Neuronal stem cell (in vitro differentiated cells): ENCODE measurements at regions not wholly inside any gene's neighbourhood (a gene's known extent, or its start where the extent isn't known, plus 50 kb on each side); places are given as distances from the start of the nearest gene placed in this dataset.

Experiments used
- DNase-seq: peaks from one replicate; pipeline ENCODE4 v3.0.0-alpha.2; 2013; ENCODE audit warnings: low spot score
- H2AFZ ChIP-seq: one replicate; pipeline ENCODE4 v1.6.1; 2013; ENCODE audit warnings: mild to moderate bottlenecking, low read length, inconsistent platforms
- H2AK5ac ChIP-seq: 2 replicates; pipeline ENCODE4 v1.6.1; 2013; ENCODE audit warnings: low read depth, mild to moderate bottlenecking, inconsistent platforms, low read length, moderate library complexity, mixed read lengths
- H2BK120ac ChIP-seq: 2 replicates; pipeline ENCODE4 v1.6.1; 2013; ENCODE audit warnings: low read depth, mild to moderate bottlenecking, inconsistent platforms, low read length, moderate library complexity, mixed read lengths
- H2BK12ac ChIP-seq: one replicate; pipeline ENCODE4 v1.6.1; 2013; ENCODE audit warnings: low read length, inconsistent platforms
- H2BK15ac ChIP-seq: 2 replicates; pipeline ENCODE4 v1.6.1; 2013; ENCODE audit warnings: mild to moderate bottlenecking, low read length, inconsistent platforms, mixed read lengths
- H2BK5ac ChIP-seq: one replicate; pipeline ENCODE4 v1.6.1; 2013; ENCODE audit warnings: inconsistent platforms, mild to moderate bottlenecking, low read length, moderate library complexity
- H3K14ac ChIP-seq: one replicate; pipeline ENCODE4 v1.6.1; 2013; ENCODE audit warnings: low read length, inconsistent platforms
- H3K18ac ChIP-seq: 2 replicates; pipeline ENCODE4 v1.6.1; 2013; ENCODE audit warnings: low read length, inconsistent platforms
- H3K23ac ChIP-seq: 2 replicates; pipeline ENCODE4 v1.6.1; 2013; ENCODE audit warnings: low read depth, mild to moderate bottlenecking, mixed read lengths, low read length, inconsistent platforms; ENCODE audit not compliant: poor library complexity
- H3K27ac ChIP-seq: replicated peaks from 3 replicates; pipeline ENCODE4 v1.5.1; 2013; ENCODE audit warnings: low read length, inconsistent platforms
- H3K27me3 ChIP-seq, 3 experiments: 2 replicates each; pipeline ENCODE4 v1.6.1; 2013; ENCODE audit warnings: low read length in 3 of 3, mild to moderate bottlenecking in 2 of 3, inconsistent platforms in 1 of 3, low read depth in 1 of 3, mixed read lengths in 1 of 3, moderate library complexity in 1 of 3; ENCODE audit not compliant: control insufficient read depth in 3 of 3, insufficient read depth in 3 of 3
- H3K36me3 ChIP-seq, 2 donors: replicated peaks in 1 of 2; 2 replicates each; pipeline ENCODE4 v1.6.1; 2013; ENCODE audit warnings: low read length in 2 of 2; ENCODE audit not compliant: control insufficient read depth in 2 of 2, insufficient read depth in 2 of 2
- H3K4ac ChIP-seq: 2 replicates; pipeline ENCODE4 v1.6.1; 2013; ENCODE audit warnings: inconsistent platforms, mild to moderate bottlenecking, low read length, moderate library complexity
- H3K4me1 ChIP-seq, 2 donors: 1 replicate in 1 of 2; 2 replicates in 1 of 2; pipeline ENCODE4 v1.6.1; 2013; ENCODE audit warnings: low read length in 2 of 2, low read depth in 1 of 2; ENCODE audit not compliant: control insufficient read depth in 2 of 2, insufficient read depth in 1 of 2
- H3K4me2 ChIP-seq: one replicate; pipeline ENCODE4 v1.6.1; 2013; ENCODE audit warnings: mild to moderate bottlenecking, low read length, inconsistent platforms; ENCODE audit not compliant: insufficient read depth, poor library complexity, severe bottlenecking
- H3K4me3 ChIP-seq, 2 donors: 2 replicates each; pipeline ENCODE4 v1.5.1; 2013; ENCODE audit warnings: low read length in 2 of 2, mild to moderate bottlenecking in 2 of 2, inconsistent platforms in 1 of 2, moderate library complexity in 1 of 2
- H3K79me1 ChIP-seq: one replicate; pipeline ENCODE4 v1.6.1; 2013; ENCODE audit warnings: low read depth, mild to moderate bottlenecking, inconsistent platforms, low read length, moderate library complexity
- H3K9ac ChIP-seq: one replicate; pipeline ENCODE4 v1.6.1; 2013; ENCODE audit warnings: mild to moderate bottlenecking, low read depth, low read length, inconsistent platforms; ENCODE audit not compliant: poor library complexity
- H3K9me3 ChIP-seq, 2 donors: replicated peaks in 1 of 2; 2 replicates each; pipeline versions ENCODE3 to v1.6.1; 2013; ENCODE audit warnings: low read length in 2 of 2, mild to moderate bottlenecking in 2 of 2, inconsistent platforms in 1 of 2, low read depth in 1 of 2, mixed read lengths in 1 of 2, moderate library complexity in 1 of 2; ENCODE audit not compliant: control insufficient read depth in 2 of 2, insufficient read depth in 1 of 2
- H4K8ac ChIP-seq: one replicate; pipeline ENCODE4 v1.6.1; 2013; ENCODE audit warnings: low read depth, mild to moderate bottlenecking, inconsistent platforms, low read length, moderate library complexity
- H4K91ac ChIP-seq: one replicate; pipeline ENCODE4 v1.6.1; 2013; ENCODE audit warnings: low read length, low read depth, mild to moderate bottlenecking, inconsistent platforms; ENCODE audit not compliant: poor library complexity
- WGBS, 2 donors: extraction: QIAGEN DNeasy Blood & Tissue Kit; methylation state at CpG; one replicate each; pipeline ENCODE4 v1.1.7; 2013; ENCODE audit warnings: missing lambda C conversion rate in 2 of 2, mixed read lengths in 1 of 2; ENCODE audit not compliant: insufficient read length in 2 of 2, insufficient replicate concordance in 1 of 2; ENCODE audit errors: extremely low coverage in 2 of 2; 5-methylcytosine and 5-hydroxymethylcytosine counted together

DNA sequence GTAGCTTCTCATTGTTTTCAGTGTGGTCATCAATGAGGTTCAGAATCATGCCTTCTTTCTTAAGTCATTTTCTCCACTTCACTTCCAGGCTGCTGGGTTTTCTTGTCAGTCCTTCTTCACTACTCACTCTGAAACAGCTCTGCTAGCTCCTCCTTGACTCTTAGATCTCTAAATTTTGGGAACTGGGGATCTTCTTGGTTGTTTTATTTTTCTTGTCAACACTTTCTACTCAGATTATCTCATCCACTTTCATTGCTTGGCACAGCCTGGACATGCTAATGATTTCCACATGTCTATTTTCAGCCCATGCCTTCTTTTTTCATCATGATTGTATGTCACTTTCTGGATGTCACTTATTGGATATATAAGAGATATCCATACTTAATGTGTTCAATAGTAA, 517.8 kb upstream of the DSEL start:
- Histone ChIP-seq H3K27ac (no peak overlapping the region), H3K36me3 (no peaks in the 10 kb centered on the region), H2BK5ac (no peak overlapping the region), H3K23ac (no peak overlapping the region), H3K4ac (no peak overlapping the region), H2AK5ac (no peak overlapping the region), H3K4me3 (no peak overlapping the region), H3K9ac (no peak overlapping the region), H2BK12ac (no peak overlapping the region), H3K9me3 (no peaks in the 10 kb centered on the region), H3K18ac (no peak overlapping the region), H3K27me3 (no peaks in the 10 kb centered on the region), H2BK15ac (no peak overlapping the region), H2BK120ac (no peak overlapping the region), H4K8ac (no peak overlapping the region), H3K4me1 (no peaks in the 10 kb centered on the region), H3K79me1 (no peaks in the 10 kb centered on the region), H3K14ac (no peak overlapping the region), H2AFZ (no peak overlapping the region), H4K91ac (no peak overlapping the region), H3K4me2 (no peak overlapping the region)
- no peak for DNase-seq

DNA sequence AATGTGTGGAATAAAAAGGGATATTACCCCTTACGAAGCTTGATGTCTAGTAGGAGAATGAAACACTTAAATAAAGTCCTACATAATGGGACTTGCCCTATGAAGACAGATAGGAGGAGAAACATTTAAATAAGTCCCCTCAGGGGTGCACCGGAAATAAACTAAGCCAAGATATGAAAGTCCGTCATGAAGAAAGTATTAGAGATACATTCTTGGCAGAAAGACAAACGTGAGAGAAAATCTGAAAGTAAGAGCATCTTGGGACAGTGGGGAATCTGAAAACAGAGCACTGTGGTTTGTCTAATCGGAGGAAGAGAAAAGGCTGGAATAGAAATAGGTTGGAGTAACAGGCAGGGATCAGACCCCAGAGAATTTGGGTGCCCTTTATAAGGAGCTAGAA, 516.9 kb upstream of the DSEL start:
- Histone ChIP-seq H2BK15ac (no peak overlapping the region), H3K4me1 (no peaks in the 10 kb centered on the region), H3K9me3 (no peaks in the 10 kb centered on the region), H3K4ac (no peak overlapping the region), H3K4me2 (no peak overlapping the region), H3K27ac (no peak overlapping the region), H2BK120ac (no peak overlapping the region), H3K9ac (no peak overlapping the region), H2AK5ac (no peak overlapping the region), H4K91ac (no peak overlapping the region), H2BK12ac (no peak overlapping the region), H3K27me3 (no peaks in the 10 kb centered on the region), H2AFZ (no peak overlapping the region), H2BK5ac (no peak overlapping the region), H3K79me1 (no peaks in the 10 kb centered on the region), H3K4me3 (no peak overlapping the region), H4K8ac (no peak overlapping the region), H3K23ac (no peak overlapping the region), H3K14ac (no peak overlapping the region), H3K36me3 (no peaks in the 10 kb centered on the region), H3K18ac (no peak overlapping the region)
- no CpG with 5 or more reads among the region's 5 CpGs for WGBS, 2 donors
- DNase-seq: no peak

DNA sequence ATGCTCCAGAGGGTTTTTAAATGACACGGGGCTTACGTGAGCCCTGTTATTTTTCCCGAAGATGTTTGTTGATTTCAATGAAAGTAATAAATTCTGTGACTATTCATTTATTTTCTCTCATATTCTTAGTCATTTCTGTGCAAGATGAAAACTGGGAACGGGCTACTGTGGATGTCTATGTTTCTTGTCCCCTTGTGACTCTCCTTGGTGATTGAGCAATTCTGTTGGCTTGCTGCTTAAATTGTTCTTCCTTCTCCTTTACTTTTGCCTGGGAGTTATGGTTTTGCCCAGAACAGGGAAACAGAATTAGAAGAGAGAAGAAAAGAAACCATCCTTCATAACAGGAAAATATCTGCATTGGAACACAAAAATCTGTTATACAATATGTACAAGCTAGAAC, 508.2 kb upstream of the DSEL start:
- Histone ChIP-seq H3K4ac (no peak overlapping the region), H4K91ac (no peak overlapping the region), H3K36me3 (no peaks in the 10 kb centered on the region), H2AFZ (peak overlapping the region; percentile 19), H2AK5ac (no peak overlapping the region), H3K27ac (no peak overlapping the region), H2BK15ac (no peak overlapping the region), H3K14ac (no peak overlapping the region), H2BK12ac (no peak overlapping the region), H3K9ac (no peak overlapping the region), H3K79me1 (no peaks in the 10 kb centered on the region), H3K4me1 (no peaks in the 10 kb centered on the region), H3K23ac (no peak overlapping the region), H3K27me3 (no peaks in the 10 kb centered on the region), H3K9me3 (no peaks in the 10 kb centered on the region), H3K4me2 (no peak overlapping the region), H3K18ac (no peak overlapping the region), H2BK5ac (no peak overlapping the region), H3K4me3 (no peak overlapping the region), H2BK120ac (no peak overlapping the region), H4K8ac (no peak overlapping the region)
- no CpG with 5 or more reads among the region's 4 CpGs for WGBS, 2 donors
- no peak for DNase-seq

DNA sequence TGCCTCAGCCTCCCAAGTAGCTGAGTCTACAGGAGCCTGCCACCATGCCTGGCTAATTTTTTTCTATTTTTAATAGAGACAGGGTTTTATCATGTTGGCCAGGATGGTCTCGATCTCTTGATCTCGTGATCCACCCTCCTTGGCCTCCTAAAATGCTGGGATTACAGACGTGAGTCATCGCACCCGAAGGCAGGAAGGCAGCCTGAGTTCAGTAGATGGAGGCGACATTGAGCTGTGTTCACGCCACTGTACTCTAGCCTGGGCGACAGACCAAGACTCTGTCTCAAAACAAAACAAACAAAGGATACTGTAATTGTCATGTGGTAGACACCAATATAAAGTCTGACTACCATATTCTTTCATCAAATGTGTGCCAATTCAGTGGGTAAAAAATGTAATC, 500.9 kb upstream of the DSEL start:
- H4K91ac ChIP-seq: no peak overlapping the region
- H2AK5ac ChIP-seq: no peak overlapping the region
- WGBS, 2 donors: no CpG with 5 or more reads among the region's 8 CpGs
- H3K14ac ChIP-seq: no peak overlapping the region
- no peak overlapping the region for H3K4me3 ChIP-seq
- no peak overlapping the region for H3K27ac ChIP-seq
- H3K4ac ChIP-seq: no peak overlapping the region
- H3K36me3 ChIP-seq: no peaks in the 10 kb centered on the region
- peak overlapping the region; percentile 40 for H2AFZ ChIP-seq
- H2BK12ac ChIP-seq: no peak overlapping the region
- H3K4me2 ChIP-seq: no peak overlapping the region
- no peaks in the 10 kb centered on the region for H3K4me1 ChIP-seq
- H2BK120ac ChIP-seq: no peak overlapping the region
- no peaks in the 10 kb centered on the region for H3K9me3 ChIP-seq
- H3K23ac ChIP-seq: no peak overlapping the region
- no peak overlapping the region for H3K9ac ChIP-seq
- DNase-seq: no peak
- no peak overlapping the region for H2BK15ac ChIP-seq
- H3K27me3 ChIP-seq: no peaks in the 10 kb centered on the region
- no peak overlapping the region for H4K8ac ChIP-seq
- no peaks in the 10 kb centered on the region for H3K79me1 ChIP-seq
- no peak overlapping the region for H3K18ac ChIP-seq
- H2BK5ac ChIP-seq: no peak overlapping the region
